ENCODE measurements at regions not wholly inside any gene's neighbourhood (a gene's known extent, or its start where the extent isn't known, plus 50 kb on each side); places are given as distances from the start of the nearest gene placed in this dataset.

DNA sequence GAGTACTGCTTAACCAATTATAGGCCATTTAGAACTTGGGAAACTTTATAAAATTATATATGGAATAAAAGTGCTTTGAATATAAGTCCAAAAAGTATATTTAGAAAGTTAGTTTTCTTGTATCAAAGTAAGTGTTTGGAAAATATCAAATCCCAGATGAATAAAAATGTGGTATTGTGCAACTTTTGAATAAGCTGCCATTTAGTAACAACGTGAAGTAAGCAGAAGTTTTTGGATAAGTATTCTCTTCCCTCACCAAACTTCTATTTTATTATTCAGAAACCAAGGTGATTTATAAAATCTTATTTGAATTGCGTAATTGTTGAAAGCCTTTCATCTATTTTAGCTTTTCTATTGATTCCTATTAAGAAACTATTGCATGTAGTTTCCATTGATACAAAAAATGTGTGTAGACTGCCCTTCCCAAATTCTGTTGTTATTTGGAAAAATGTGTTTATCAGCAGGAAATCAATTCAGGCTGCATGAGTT lies 806.2 kb downstream of the NSUN3 start:
- TF ChIP-seq EZH2 (IDR thresholded peaks at IDR 0.05; ENCODE audit: borderline replicate concordance, insufficient read depth, low read depth, low read length, poor library complexity, severe bottlenecking) (no peak), CTCF (IDR thresholded peaks at IDR 0.05) (no peak)

Measured in B cell (primary cell).